Amniotic epithelial cell (primary cell): ENCODE measurements at regions not wholly inside any gene's neighbourhood (a gene's known extent, or its start where the extent isn't known, plus 50 kb on each side); places are given as distances from the start of the nearest gene placed in this dataset.
"Not testable (repeated sequence)": the region's sequence is repeated elsewhere in the genome, so short reads cannot be mapped to it uniquely, and the experiment has no call there.

Source experiments
- DNase-seq: peaks from one replicate; pipeline ENCODE4 v3.0.0-alpha.2; 2010; ENCODE audit warnings: low read depth

DNA sequence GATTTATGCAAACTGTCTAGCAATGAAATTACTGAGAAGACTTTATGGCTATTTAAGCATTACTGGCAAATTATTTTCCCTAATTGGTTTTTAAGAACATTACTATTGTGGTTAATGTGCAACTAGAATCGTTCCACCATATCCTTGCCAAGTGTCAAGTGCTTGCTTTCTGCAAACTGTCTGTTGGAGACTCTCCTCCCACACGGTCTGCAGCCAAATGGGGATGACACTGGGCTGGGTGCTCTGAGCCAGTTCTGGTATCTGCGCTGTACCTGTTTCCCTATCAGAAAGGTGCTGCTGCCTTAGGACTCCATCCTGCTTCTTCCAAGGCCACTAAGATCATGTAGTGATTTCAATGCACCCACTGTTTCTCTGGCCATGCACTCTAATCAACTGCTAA, 110.4 kb downstream of the RAMP3 start:
- no peak for DNase-seq

DNA sequence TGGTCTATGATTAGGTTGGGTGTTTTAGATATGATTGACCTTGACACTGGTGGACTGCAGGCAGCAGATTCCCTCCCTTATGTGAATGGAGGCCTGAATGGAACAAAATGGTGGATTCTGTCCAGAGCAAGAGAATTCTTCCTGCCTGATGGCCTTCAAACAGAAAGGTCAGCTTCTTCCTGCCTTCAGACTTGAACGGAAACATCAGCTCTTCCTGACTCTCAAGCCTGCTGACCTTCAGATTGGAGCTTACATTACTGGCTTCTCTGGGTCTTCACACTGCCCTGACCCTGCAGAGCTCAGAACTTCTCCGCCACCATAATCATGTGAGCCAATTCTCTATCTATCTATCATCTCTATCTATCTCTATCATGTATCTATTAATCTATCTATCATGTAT, 111.6 kb downstream of the RAMP3 start:
- no peak for DNase-seq

DNA sequence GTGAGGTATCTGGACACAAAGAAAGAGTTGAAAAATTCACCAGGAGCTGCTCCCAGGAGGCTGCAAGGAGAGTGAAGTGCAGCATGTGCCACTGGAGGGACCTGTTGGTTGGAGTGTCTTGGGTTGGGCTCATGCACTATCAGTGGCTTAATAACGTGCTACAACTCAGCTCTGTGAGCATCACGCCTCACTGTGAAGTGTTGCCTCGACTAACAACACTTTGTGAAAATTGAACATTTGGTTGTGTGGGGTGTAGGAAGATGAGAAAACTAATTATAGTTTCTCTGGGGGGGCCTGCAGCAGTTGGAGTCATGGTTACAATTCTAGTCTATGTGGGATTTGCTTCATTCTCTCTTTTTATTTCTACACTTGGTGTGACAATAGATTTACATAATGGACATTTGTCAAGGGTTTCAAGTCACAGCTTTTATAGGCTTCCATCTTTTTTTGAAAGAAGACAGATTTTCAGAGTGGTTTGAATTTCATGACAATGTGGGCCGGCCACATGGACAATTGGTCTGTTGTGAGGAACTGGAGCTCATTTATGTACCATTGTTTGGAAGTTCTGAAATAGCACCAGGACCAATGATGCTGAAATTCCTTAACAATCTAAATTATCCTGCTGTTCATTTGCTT, 121.3 kb downstream of the RAMP3 start:
- DNase-seq, result no peak

- DNase-seq, result not testable (repeated sequence)
These were observed 132.0 kb downstream of the RAMP3 start for GRCh38 chr7:45289611-45290010.

DNA sequence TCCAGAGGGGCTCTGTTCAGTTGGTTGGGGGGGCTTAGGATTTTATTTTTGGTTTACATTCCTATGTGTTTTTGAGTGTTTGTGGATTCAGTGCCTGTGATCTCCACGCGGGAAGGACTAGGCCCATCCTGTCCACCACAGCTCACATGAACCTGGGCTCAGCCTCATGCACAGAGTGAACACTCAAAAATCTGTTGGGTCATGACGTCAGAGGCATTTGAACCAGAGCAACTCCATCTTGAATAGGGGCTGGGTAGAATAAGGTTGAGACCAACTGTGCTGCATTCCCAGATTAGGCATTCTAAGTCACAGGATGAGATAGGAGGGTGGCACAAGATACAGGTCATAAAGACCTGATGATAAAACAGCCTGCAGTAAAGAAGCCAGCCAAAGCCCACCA, 133.3 kb downstream of the RAMP3 start:
- no peak for DNase-seq

DNA sequence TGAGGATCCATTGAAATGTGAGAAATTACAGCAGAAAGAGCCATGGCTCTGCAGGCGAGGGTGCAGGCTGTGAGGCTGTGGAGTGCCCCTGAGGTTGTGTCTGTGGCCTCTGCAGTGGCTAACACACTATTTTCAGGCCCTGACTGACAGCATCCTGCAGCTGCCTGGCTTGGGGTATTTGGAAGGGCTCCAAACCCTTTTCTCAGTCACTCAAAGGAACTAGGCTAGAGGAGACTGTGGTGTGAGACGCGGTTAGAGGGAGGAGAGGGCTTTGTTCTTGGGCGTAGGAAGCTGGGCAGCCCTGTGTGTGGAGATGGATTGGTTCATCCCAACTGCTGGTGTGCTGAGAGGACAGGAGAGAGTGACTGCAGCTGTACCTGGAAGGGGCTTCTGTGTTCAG, 134.9 kb downstream of the RAMP3 start:
- no peak for DNase-seq

- DNase-seq, result no peak
These were observed 135.8 kb downstream of the RAMP3 start for GRCh38 chr7:45293295-45293942.

DNA sequence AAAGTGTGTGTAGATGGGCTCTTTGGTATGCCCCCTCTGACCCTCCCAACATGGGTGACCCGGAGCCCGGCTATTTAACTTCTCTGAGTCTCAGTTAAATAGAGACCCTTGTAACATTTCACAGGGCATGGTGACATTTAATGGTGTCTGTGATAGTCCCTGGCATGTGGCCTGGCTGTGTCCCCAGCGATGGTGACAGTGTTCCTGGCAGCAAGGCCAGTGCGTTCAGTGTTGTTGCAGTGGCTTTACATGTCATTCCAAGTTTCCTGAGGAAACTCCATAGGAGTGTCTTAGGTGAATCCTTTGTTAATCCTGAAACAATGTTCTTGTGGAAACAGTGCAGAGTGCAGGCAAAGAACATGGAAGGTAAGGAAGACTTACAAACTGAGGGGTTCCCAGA, 137.0 kb downstream of the RAMP3 start:
- DNase-seq, result no peak

- DNase-seq, result no peak
These were observed 137.6 kb downstream of the RAMP3 start for GRCh38 chr7:45295222-45295621.

DNA sequence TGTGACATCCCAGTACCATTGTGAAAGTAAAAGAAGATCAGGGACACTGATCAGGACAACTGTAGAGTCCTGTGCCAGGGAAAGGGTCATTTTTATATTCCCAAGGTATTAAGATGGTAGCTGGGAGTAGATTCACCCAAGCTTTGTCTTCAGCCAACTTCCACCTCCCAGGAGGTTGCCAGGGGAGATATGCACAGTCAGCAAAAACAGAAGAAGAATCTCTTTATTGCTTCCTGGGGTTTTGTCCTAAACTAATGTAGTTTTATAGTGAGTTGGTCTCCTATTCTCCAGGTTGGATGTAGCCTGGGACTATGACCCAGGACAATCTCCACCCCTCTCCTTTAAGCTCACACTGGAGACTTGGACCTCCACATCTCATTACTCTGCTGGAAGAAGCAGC, 139.2 kb downstream of the RAMP3 start:
- no peak for DNase-seq

DNA sequence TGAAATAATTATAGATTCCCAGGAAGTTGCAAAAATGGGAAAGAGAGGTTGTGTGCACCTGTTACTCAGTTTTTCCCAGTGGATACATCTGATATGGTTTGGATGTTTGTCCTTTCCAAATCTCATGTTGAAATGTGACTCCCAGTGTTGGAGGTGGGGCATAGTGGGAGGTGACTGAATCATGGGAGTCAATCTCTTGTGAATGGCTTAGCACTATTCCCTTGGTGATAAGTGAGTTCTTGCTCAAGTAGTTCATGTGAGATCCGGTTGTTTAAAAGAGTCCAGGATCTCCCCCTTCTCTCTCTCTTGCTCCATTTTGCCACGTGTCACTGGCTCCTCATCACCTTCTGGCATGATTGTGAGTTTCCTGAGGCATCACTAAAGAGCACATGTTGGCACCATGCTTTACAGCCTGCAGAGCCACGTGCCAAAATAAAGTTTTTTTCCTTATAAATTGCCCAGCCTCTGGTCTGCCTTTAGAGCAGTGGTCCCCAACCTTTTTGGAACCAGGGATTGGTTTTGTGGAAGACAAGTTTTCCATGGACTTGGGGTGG, 149.2 kb downstream of the RAMP3 start:
- DNase-seq, result no peak

- DNase-seq, result no peak
These were observed 154.0 kb downstream of the RAMP3 start for GRCh38 chr7:45311597-45311996.

- DNase-seq, result not testable (repeated sequence)
These were observed 157.9 kb downstream of the RAMP3 start for GRCh38 chr7:45315512-45315911.

- DNase-seq, result no peak
These were observed 167.2 kb downstream of the RAMP3 start for GRCh38 chr7:45324683-45325237.

- DNase-seq, result no peak
These were observed 167.8 kb downstream of the RAMP3 start for GRCh38 chr7:45325378-45325777.

DNA sequence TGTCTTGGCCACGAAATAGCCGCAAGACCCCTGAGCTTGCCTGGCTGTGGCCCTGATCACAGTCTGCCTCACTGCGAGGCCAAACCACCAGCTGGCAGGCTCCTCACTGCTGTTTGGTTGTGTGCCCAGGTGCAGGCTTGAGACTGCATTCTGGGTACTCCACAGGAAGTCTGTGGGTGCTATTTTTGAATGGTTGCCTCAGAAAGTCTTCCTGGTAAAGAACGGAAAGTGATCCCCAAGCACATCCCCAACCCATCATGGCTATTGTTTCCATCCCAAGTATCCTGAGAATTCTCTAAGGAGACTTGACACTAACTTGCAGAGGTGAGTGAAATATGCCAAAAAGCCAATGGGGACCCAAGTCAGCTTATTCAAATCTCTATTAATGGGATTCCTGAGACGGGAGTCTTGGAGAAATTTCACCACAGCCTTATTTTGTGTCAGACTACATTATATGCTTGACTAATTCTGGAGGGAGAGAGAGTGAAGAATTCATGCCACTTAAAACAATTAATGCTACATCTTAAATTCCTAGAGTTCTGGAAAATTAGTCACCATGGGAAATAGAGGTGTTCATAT, 170.9 kb downstream of the RAMP3 start:
- no peak for DNase-seq

GRCh38 chr7:45331563-45331962, 174.0 kb downstream of the RAMP3 start:
- no peak for DNase-seq

GRCh38 chr7:45335024-45335423, 177.4 kb downstream of the RAMP3 start:
- not testable (repeated sequence) for DNase-seq

DNA sequence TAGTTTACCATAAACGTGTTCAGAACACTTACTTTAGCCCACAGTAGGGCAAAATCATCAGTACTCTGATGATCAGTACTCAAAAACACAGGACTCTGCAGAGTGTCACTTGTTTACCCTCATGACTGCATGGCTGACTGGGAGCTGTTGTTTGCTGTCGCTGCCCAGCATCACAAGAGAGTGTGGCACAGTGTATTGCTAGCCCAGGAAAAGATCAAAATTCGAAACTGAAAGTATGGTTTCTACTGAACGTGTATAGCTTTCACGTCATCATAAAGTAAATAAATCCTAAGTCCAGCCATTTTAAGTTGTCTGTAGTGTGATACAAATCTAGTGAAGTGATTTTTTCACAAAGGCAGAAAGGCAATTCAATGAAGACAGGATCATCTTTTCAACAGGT, 184.6 kb downstream of the RAMP3 start:
- no peak for DNase-seq

GRCh38 chr7:45343746-45344145, 186.2 kb downstream of the RAMP3 start:
- DNase-seq, result no peak

DNA sequence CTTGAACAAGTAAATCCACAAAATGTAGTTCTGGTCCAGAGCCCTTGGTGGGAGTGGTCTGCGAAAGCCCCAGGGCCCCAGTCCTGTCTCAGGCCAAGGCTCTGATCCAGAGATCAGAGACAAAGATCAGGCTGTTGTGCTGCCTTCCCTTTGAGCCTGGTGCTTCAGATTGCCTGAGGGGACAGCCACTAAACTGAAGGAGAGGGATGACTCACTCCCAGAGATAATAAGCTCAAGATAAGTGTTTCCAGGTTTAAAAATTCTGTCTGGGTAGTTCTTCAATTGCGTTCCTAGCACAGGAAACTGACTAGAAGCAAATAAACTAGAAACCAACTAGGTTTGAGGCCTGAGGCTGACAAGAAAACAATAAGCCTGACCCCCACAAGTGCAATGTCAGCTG, 190.2 kb downstream of the RAMP3 start:
- DNase-seq, result no peak

DNA sequence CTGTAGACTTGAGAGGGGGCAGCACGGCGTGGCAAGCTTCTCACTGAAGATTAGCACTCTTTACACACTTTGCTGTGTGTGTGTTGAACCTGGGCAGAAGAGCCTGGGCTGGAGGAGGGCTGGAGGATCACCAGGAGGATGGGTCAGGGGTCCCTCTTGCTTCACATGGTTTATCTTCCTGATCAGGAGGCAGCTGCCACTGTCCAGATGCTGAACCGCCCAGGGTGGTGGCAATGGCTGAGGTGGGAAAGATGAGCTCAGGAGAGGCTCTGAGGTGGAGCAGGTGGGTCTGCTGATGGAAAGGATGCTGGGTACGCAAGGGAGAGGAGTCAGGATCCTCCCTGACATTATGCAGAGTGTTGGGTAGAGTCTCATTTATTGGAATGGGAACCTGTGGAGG, 191.5 kb downstream of the RAMP3 start:
- DNase-seq, result no peak

- DNase-seq, result no peak
These were observed 193.3 kb downstream of the RAMP3 start for GRCh38 chr7:45350896-45351295.
